ENCODE measurements at regions not wholly inside any gene's neighbourhood (a gene's known extent, or its start where the extent isn't known, plus 50 kb on each side); places are given as distances from the start of the nearest gene placed in this dataset.
"Not testable (repeated sequence)": the region's sequence is repeated elsewhere in the genome, so short reads cannot be mapped to it uniquely, and the experiment has no call there.

- DNase-seq: no peak
Observed at GRCh38 chr6:8659404-8660189, 224.3 kb upstream of the SLC35B3 start.

- no peak for DNase-seq
Observed at GRCh38 chr6:8658416-8658815, 223.1 kb upstream of the SLC35B3 start.

- DNase-seq: no peak
Observed at GRCh38 chr6:8657522-8657921, 222.2 kb upstream of the SLC35B3 start.

GRCh38 chr6:8655670-8656454, 220.5 kb upstream of the SLC35B3 start:
- no peak for DNase-seq

DNA sequence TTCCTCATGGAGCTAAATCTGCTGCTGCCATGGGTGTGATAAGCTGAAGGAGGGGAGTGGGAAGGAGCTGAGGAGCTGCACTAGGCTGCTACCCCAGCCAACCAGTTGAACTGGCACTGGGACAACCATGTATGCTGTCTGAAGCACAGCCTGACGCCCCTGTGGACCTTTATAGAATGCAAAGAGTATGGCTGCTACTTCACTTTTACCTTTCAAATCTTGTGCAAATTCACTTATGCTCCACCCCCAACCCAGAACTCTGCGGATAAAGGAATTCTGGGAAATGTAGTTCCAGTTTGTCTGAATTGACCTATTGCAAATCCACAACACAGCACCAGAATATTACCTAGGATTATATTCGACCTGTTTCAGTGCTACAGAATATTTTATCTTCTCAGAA, 217.4 kb upstream of the SLC35B3 start:
- no peak for DNase-seq

DNA sequence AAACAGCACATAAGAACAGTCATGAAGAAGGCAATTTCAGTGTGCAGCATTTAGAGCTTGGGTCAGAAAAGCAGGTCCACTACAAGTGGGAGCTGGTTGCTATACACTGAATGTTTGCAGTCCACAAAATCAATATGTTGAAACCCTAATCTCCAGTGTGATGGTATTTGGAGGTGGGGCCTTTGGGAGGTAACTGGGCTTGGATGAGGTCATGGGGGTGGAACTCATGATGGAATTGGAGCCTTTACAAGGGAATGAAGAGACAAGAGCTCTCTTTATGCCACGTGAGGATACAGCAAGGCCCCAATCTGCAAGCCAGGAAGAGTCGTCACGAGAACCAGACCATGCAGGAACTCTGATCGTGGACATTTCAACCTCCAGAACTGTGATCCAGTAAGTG, 216.7 kb upstream of the SLC35B3 start:
- no peak for DNase-seq

- no peak for DNase-seq
Observed at GRCh38 chr6:8645212-8645611, 209.9 kb upstream of the SLC35B3 start.

- DNase-seq: no peak
Observed at GRCh38 chr6:8644306-8644705, 209.0 kb upstream of the SLC35B3 start.

- DNase-seq: no peak
Observed at GRCh38 chr6:8642854-8643253, 207.5 kb upstream of the SLC35B3 start.

DNA sequence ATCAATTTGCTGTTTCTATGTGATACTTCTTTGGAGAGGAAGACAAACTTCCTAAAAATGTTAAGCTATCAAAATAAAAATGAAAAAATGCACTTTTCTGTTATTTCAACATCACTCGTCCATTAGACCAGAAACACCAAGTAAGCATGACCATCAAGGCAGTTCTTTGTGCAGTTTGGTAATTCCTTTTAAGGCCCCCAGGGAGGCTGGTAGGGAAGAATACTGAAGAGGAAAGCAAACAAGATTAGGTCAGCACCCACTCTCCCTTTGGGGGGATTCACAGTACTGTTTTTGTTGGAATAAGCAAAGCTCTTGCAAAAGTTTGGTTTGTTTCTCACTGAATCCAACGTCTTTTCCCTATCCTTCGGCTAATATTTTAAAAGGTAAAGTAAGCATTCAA, 206.8 kb upstream of the SLC35B3 start:
- DNase-seq: no peak

- DNase-seq: no peak
Observed at GRCh38 chr6:8639928-8640649, 204.7 kb upstream of the SLC35B3 start.

DNA sequence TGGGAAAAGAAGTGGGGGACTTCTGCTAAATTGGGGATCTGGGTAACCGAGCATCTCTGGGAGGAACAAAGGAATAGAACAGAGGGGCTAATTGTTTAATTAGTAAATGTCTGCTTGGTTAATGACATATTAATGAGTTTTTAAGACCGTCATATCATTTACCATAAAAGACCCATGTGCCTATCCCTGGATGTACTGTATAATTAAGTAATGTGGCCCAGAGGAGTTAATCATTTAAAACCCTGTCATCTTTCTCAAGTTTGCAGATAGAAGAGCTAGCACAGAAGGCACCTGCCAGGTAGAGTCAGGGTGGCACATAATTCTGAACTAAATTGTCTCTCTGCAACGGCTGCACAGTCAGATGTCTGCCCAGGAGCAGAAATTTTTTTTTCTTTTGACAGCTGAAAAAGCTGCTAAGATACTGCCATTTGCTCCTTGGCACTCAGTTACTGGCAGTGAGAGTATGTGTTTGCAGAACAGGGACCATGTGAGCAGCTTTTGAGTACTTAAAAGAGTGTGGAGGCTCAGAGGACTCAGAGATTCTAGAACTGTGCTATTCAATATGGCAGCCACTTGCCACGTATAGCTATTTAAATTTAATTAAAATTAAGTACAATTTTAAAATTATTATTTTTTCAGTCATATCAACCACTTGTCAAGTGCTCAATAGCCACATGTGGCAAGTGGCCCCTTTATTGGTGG, 202.7 kb upstream of the SLC35B3 start:
- no peak for DNase-seq

GRCh38 chr6:8633762-8634161, 198.4 kb upstream of the SLC35B3 start:
- DNase-seq: no peak

DNA sequence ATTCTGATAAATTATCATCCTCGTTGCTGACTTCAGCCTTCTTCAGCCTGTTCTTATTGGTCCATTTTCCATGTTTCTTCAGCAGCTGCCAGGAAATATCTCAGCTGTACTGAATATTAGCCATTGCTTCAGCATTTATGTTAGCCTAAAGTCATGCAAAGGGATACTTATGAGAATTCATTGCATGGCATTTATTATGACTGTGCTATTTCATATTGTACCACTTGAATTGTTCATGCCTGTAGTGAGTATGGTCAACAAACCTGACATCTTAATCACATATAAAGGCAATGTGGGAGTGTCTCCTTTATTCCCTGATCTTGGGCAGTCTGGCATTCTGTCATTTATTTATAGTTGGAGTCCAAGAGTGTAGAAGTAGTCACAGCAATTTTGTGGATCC, 193.4 kb upstream of the SLC35B3 start:
- no peak for DNase-seq

DNA sequence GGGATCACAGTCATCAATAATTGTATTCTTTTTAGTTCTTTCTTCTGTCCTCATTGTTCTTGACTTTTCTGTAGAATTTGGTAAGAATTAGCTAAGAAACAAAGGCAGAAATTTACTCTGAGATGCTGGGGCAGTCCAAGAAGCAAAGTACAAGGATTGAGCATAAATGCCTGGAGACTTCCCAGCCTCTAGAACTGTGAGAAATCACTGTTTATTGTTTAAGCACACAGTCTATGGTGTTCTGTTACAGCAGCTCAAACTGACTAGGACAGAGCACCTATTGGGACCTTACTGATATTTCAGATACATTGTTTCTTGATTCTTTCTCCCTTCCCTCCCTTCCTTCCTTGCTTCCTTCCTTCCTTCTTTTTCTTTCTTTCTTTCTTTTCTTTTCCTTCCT, 192.7 kb upstream of the SLC35B3 start:
- no peak for DNase-seq

DNA sequence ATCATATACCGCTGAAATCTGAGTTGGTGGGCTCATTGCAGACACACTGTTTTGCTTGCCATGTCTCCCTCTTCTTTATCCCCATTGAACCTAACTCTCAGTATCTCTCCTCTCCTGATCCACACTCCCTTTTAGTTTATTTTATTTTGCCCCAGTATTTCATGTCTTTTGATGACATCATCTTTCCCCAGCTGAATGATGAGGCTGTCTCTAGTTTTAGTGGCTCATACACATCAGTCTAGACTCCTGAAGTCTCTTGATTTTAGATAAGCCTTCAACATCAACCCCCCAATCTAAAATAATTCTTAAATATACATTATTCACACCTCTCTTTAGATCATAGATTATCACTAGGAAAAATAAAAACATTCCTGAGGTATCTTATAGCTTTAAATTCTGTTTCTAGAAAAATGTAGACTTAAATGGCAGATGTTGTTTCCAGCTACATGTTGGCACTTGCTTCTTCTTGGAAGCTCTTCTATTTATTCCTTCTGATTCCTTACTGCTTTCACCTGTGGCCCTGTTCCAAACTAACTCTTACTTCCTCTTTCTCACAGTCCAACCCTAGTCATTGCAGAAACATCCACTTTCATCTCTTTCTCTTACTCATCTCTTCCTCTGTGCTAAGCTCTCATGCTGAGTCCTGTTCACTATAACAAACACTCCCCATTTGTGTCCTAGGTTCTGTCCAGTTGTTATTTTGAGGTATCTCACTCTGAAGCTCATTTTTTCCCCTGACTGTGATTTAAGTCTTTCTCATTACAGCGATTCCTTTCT, 191.9 kb upstream of the SLC35B3 start:
- DNase-seq: no peak

DNA sequence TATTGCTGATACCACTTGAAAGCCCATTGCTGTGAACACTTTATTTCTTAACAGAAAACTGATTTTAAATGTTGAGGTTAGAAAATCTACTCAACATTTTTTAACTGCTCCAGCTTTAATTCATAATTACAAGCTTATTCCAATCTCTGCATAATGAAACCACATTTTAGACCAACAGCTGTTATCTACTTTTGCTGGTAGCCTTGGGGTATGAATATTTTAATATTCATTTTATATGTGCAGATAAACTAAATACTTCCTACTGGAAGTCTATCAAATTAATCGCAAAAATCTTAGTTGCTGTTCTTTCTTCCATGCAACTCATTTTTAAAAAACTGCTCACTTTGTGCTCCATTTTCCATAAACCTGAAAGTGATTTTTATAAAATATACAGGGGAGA, 189.3 kb upstream of the SLC35B3 start:
- no peak for DNase-seq

GRCh38 chr6:8623441-8623840, 188.1 kb upstream of the SLC35B3 start:
- no peak for DNase-seq

DNA sequence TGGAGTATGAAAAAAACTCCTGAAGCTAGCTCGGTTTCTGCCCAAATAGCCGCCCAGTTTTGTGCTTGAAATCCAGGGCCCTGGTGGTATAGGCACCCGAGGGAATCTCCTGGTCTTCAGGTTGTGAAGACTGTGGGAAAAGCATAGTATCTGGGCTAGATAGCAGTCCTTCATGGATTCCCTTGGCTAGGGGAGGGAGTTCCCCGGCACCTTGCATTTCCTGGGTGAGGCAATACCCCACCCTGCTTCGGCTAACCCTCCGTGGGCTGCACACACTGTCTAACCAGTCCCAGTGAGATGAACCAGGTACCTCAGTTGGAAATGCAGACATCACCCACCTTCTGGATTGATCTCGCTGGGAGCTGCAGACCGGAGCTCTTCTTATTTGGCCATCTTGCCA, 184.5 kb upstream of the SLC35B3 start:
- no peak for DNase-seq

DNA sequence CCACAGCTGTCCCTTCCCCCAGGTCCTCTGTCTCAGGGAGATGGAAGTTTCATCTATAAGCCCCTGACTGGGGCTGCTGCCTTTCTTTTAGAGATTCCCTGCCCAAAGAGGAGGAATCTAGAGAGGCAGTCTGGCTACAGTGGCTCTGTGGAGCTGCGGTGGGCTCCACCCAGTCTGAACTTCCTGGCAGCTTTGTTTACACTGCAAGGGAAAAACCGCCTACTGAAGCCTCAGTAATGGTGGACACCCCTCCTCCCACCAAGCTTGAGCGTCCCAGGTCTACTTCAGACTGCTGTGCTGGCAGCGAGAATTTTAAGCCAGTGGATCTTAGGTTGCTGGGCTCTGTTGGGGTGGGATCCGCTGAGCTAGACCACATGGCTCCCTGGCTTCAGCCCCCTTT, 184.1 kb upstream of the SLC35B3 start:
- DNase-seq: not testable (repeated sequence)

DNA sequence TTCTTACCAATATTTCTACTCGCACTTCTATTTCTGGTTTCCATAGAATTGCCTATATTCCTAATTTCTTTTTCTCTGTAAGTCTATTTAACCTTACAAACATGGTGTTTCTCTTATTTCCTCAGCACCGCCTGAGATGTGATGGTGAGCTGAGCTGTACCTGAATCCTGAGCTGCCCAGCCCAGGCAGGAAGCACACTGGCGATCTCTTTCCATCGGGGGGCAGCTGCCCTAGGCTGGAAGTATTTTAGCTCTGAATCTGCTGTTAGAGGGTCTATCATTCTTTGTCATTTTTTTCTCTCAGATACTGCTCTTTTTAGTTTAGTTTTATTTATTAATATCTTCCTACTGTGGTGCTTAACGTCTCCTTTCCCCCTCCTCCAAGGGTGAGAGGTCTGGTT, 173.4 kb upstream of the SLC35B3 start:
- no peak for DNase-seq

Data from right lung (tissue), 2 donors.